Hepatocyte (in vitro differentiated cells): ENCODE measurements at regions not wholly inside any gene's neighbourhood (a gene's known extent, or its start where the extent isn't known, plus 50 kb on each side); places are given as distances from the start of the nearest gene placed in this dataset.

Experiments
- EZH2 ChIP-seq: fragments of 200-600 bp; sonication (generic); IDR thresholded peaks from 2 replicates; pipeline ENCODE4 v1.6.1; 2016; ENCODE audit warnings: antibody characterized with exemption, mild to moderate bottlenecking, borderline replicate concordance
- EZH2phosphoT487 ChIP-seq: fragments of 200-600 bp; sonication (generic); IDR thresholded peaks from one replicate; pipeline ENCODE4 v1.6.1; 2018; ENCODE audit warnings: antibody characterized with exemption, mild to moderate bottlenecking, low read depth, moderate library complexity; ENCODE audit not compliant: unreplicated experiment, severe bottlenecking
- TF ChIP-seq, protein P1 (sequence below): fragments of 200-600 bp; sonication (generic); IDR thresholded peaks from 2 replicates; pipeline ENCODE4 v1.5.1; 2016; ENCODE audit warnings: antibody characterized with exemption, mild to moderate bottlenecking; ENCODE audit not compliant: poor library complexity

GRCh38 chr10:33783557-33783956, 449.1 kb upstream of the NRP1 start:
- TF ChIP-seq, protein P1, sequence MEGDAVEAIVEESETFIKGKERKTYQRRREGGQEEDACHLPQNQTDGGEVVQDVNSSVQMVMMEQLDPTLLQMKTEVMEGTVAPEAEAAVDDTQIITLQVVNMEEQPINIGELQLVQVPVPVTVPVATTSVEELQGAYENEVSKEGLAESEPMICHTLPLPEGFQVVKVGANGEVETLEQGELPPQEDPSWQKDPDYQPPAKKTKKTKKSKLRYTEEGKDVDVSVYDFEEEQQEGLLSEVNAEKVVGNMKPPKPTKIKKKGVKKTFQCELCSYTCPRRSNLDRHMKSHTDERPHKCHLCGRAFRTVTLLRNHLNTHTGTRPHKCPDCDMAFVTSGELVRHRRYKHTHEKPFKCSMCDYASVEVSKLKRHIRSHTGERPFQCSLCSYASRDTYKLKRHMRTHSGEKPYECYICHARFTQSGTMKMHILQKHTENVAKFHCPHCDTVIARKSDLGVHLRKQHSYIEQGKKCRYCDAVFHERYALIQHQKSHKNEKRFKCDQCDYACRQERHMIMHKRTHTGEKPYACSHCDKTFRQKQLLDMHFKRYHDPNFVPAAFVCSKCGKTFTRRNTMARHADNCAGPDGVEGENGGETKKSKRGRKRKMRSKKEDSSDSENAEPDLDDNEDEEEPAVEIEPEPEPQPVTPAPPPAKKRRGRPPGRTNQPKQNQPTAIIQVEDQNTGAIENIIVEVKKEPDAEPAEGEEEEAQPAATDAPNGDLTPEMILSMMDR = no peak
- no peak for TF ChIP-seq EZH2
- TF ChIP-seq EZH2phosphoT487 = no peak
